GM18511 (cell line): ENCODE measurements at regions not wholly inside any gene's neighbourhood (a gene's known extent, or its start where the extent isn't known, plus 50 kb on each side); places are given as distances from the start of the nearest gene placed in this dataset.
"Not testable (repeated sequence)": the region's sequence is repeated elsewhere in the genome, so short reads cannot be mapped to it uniquely, and the experiment has no call there.

Experiments used
- ATAC-seq: cut with Tn5 transposase; IDR thresholded peaks from one replicate; pipeline ENCODE4 v1.9.1; 2021; ENCODE audit warnings: mild to moderate bottlenecking, moderate library complexity; ENCODE audit not compliant: unreplicated experiment

- no peak for ATAC-seq
Measured at GRCh38 chr2:147438882-147439281, 405.9 kb upstream of the ACVR2A start.

DNA sequence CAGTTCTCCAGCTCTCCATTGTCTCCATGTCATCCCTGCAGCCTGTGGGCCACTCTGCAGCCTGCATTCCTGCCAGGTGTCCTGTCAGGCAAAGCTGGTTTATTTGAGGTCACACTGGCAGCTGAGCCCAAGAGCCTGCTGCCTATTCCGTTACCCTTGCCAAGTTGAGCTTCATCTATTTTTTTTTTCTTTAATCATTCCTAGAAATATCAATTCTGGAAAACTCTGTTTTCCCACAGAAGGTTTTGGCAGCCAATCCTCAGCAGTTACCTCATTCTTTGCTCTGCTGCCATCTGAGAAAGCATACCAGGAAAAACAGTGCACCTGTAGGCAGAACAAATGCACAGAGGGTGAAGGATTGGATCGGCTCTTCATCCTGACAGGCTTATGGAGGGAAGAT is 411.0 kb upstream of the ACVR2A start:
- ATAC-seq: no peak

DNA sequence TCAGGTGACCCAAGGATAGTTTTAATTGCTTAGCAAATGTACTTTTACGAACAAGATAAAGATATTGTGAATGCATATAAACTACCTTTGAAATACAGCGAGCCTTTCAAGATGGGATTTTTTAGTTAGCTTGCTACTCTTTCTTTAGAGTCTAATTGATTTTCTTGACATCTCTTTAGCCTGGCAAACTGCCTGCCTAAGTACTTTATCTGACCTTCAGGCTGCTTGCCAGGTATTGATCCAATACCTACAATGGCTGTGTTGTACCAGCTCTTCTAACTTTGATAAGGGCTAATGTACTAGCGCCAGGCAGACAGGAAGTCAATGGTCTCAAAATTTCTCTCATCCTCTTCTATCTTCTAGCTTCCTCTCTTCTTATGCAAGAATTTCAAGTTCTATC is 414.4 kb upstream of the ACVR2A start:
- no peak for ATAC-seq

DNA sequence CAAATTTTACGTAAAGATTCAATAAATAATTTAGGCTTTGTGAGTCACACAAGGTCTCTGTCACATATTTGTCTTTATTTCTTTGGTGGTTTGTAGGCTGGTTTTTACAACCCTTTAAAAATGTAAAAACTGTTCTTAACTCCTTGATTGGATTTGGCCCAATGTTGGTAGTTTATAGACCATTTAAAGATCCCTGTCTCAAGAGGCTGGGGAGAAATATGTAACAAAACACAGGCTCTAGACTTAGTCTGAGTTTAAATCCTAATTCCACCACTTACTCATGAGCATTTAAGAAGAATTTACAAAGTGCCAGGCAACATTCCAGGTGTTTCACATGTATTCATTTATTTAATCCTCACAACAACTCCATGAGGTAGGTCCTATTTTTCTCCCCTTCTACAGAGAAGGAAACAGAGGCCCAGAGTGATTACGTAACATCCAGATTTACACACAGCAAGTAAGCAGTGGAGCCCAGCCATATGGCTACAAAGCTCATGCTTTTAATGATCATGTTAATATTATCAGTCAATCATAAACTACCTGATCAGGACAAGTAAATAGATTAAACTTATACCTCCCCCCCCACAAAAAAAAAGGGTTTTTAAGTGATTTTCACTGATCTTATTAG is 416.6 kb upstream of the ACVR2A start:
- no peak for ATAC-seq

DNA sequence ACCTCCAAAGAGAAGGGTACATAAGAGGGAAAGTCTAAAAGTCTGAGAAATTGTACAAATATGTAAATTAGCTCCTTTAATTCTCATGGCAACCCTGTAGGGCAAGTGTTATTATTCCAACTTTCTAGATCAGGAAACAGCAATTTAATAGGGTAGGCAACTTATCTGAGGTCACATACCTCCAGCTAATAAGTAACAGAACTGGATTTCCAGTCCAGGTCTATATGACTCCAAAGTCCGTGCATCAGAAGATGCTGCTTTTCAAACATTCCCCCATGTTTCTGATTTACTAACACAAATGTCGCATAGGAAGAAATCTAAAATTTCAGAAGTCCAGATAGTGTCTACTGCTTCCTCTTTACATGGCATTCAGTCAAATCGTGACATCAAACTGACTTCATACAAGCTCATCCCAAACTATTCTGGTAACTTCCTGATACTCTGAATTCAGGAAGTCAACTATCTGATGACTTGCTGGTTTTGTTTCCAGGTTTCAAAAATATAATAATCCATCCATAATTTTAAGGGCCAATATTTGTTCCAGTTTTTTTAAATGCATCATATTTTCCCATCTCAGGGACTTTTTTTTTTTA is 419.3 kb upstream of the ACVR2A start:
- ATAC-seq: no peak

- ATAC-seq: no peak
Measured at GRCh38 chr2:147424766-147425165, 420.1 kb upstream of the ACVR2A start.

GRCh38 chr2:147420947-147421675 is 423.7 kb upstream of the ACVR2A start:
- ATAC-seq: no peak

GRCh38 chr2:147420517-147420916 is 424.3 kb upstream of the ACVR2A start:
- ATAC-seq: no peak

DNA sequence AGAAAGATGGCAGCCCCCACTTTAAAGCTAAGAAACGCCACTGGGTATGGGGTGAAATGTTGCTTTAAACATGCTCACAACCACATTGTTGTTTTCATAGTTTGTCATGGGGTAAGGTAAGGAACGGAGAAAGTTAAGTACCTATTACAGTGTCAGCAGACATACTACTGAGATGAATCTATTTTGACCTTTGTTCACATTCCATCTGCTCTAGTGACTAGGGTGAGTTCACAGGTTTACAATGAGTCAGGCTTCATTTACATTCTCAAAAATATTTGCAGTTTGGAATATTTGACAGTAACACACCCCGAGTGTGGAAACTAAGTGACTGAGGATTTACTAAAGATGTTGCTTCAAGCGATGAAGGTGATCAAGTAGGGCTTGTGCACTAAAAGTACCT is 428.7 kb upstream of the ACVR2A start:
- no peak for ATAC-seq

DNA sequence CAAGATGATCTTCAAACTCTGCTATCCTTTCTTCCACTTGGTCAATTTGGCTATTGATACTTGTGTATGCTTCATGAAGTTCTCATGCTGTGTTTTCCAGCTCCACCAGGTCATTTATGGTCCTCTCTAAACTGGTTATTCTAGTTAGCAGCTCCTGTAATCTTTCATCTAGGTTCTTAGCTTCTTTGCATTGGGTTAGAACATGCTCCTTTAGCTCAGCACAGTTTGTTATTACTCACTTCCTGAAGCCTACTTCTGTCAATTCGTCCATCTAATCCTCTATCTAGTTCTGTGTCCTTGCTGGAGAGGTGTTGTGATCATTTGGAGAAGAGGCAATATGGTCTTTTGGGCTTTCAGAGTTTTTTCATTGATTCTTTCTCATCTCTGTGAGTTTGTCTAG is 430.2 kb upstream of the ACVR2A start:
- not testable (repeated sequence) for ATAC-seq

DNA sequence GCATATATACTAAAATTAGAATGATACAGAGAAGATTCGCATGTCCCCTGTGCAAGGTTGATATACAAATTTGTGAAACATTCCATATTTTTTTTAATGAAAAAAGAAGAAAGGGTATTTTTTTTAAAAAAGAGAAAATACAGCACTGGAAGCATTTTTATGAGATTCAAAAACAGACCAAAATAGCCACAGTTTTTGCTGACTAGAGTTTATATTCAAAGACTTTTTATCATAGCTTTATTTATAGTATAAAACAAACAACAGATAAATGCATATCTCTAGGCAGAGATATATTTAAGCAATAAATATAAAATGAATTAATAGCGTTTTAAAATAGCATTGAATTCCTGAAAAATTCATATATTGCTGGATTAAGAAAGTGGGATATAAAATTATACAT is 436.5 kb upstream of the ACVR2A start:
- no peak for ATAC-seq

GRCh38 chr2:147405651-147406050 is 439.2 kb upstream of the ACVR2A start:
- peak; percentile 75 for ATAC-seq

- no peak for ATAC-seq
Measured at GRCh38 chr2:147398996-147399395, 445.8 kb upstream of the ACVR2A start.

DNA sequence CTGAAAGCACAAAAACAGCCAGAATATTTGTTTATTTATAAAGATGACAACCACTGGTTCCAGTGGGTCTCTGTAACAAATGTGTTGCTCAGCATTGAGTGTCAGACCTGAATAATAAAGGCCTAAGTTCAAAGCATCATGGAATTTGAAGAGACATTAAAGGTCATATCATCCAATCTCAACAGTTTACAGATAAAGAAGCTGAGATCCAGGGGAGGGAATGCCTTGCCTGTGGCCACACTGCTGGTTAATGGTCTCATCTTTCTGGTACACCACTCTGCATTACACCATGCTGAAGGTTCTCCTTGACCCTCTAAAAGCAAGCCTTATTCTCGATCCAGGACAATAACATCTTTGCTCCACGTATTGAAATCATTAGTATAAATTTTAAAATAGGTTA is 446.5 kb upstream of the ACVR2A start:
- ATAC-seq: no peak

GRCh38 chr2:147396890-147397289 is 447.9 kb upstream of the ACVR2A start:
- ATAC-seq: no peak

GRCh38 chr2:147394179-147394790 is 450.5 kb upstream of the ACVR2A start:
- no peak for ATAC-seq

GRCh38 chr2:147392180-147392579 is 452.6 kb upstream of the ACVR2A start:
- ATAC-seq: no peak

DNA sequence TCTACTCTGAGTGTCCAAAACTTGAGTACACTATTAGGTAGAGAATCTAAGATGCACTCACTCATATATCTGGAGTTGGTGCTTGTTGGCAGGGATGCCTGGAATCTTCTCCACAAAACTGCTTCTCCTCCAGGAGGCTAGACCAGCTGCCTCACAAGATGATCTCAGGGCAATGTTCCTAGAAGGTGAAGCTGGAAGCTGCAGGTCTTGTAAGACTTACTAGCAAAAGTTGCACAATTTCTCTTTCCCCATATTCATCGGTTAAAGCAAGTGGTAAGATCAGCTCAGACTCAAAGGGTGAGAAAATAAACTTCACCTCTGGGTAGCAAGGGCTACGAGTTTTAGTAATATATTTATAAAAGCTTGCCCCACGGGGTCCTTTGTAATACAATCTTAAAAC is 454.4 kb upstream of the ACVR2A start:
- no peak for ATAC-seq

DNA sequence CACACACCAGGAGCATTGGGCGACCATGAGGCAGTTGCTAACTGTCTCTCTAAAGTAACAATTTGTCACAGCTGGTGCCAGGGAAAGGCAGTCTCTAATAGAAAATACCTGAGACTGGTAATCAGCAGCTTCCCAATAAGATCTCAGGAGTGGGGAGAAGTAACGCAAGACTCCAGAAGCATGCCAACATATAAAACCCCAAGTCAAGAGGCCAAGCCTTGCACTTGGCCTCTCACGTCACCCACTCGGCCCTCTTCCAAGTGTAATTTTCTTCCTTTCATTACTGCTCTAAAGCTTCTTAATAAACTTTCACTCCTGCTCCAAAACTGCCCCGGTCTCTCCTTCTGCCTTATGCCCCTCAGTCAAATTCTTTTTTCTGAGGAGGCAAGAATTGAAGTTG is 455.6 kb upstream of the ACVR2A start:
- ATAC-seq: no peak

DNA sequence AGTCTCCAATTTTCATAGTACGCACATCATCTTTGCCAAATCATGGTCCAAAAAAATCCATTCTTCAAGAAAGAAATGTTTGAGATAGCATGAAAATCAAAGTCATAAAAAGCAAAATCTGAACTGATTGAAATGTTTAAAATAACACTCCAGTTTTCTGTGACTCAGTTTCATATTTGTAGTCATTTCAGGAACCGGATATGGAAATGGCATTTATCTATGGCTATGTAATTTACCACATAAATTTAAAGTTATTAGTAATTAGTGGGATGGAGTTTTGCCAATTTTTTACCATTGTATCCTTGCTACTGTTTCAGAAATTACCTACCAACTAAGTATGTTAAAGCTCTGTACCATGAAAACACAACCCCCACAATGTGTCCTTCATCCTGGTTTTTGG is 456.6 kb upstream of the ACVR2A start:
- no peak for ATAC-seq

GRCh38 chr2:147386284-147386683 is 458.5 kb upstream of the ACVR2A start:
- no peak for ATAC-seq

GRCh38 chr2:147385600-147385999 is 459.2 kb upstream of the ACVR2A start:
- no peak for ATAC-seq
